ENCODE measurements at regions not wholly inside any gene's neighbourhood (a gene's known extent, or its start where the extent isn't known, plus 50 kb on each side); places are given as distances from the start of the nearest gene placed in this dataset.

- TF ChIP-seq CTCF (IDR thresholded peaks at IDR 0.05), result no peak
- TF ChIP-seq RCOR1 (IDR thresholded peaks at IDR 0.05; ENCODE audit: low read depth, low read length), result no peak
- TF ChIP-seq NR3C1 (IDR thresholded peaks at IDR 0.05), result no peak
- TF ChIP-seq POLR2A (IDR thresholded peaks at IDR 0.05; ENCODE audit: low read length), result no peak
- no peak for TF ChIP-seq HMGXB4 (CRISPR knock-in tag; IDR thresholded peaks at IDR 0.05; ENCODE audit: borderline replicate concordance)
- TF ChIP-seq HDAC2 (IDR thresholded peaks at IDR 0.05), result no peak
- no peak for TF ChIP-seq GATA3 (IDR thresholded peaks at IDR 0.05; ENCODE audit: borderline replicate concordance)
- no peak for TF ChIP-seq CBX2 (IDR thresholded peaks at IDR 0.05; ENCODE audit: borderline replicate concordance, low read depth)
- TF ChIP-seq CEBPB (IDR thresholded peaks at IDR 0.05), result no peak
- TF ChIP-seq ELK1 (IDR thresholded peaks at IDR 0.05; ENCODE audit: low read depth, low read length), result no peak
- TF ChIP-seq MAX (IDR thresholded peaks at IDR 0.05), result no peak
- no peak for TF ChIP-seq USF2 (IDR thresholded peaks at IDR 0.05)
- TF ChIP-seq ESRRA (IDR thresholded peaks at IDR 0.05; ENCODE audit: borderline replicate concordance, low read length), result no peak
These were observed 760.2 kb downstream of the RAB28 start for GRCh38 chr4:12723849-12724447.
